ENCODE measurements at regions not wholly inside any gene's neighbourhood (a gene's known extent, or its start where the extent isn't known, plus 50 kb on each side); places are given as distances from the start of the nearest gene placed in this dataset.

DNA sequence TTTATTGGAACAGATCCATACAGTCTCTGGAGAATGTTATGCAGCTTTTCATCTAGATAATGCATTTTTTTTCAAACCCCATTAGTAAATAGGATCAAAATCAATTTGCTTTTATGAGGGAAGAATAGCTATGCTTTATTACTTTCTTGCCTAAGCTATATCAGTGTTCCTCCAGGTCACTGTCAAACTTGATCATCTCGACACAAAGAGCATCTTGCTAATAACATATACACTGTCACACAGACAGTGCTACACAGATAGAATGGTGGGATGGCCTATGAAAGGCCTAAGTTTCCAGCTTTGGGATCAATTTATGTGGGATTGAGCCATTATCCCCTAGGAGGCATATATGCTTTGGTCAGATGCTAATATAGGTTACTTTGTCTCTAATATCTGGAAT is 862.9 kb upstream of the SPRY2 start:
- H3K4me1 ChIP-seq (replicated peaks in 1 of 2) = peaks cover 0 to 11% of the 10 kb centered on the region in 2 donors
- no peak for DNase-seq
- H3K36me3 ChIP-seq (replicated peaks in 1 of 2) = no peaks in the 10 kb centered on the region
- no peaks in the 10 kb centered on the region for H3K27me3 ChIP-seq
- no peak overlapping the region for H3K27ac ChIP-seq
- no peaks in the 10 kb centered on the region for H3K9me3 ChIP-seq (replicated peaks in 1 of 3)
- intact Hi-C loops (cut with DNase I) = no loop called here
- no peak overlapping the region for H3K4me3 ChIP-seq
- WGBS, 4 donors = 76 to 84% (median 80%) methylated on average over 1 of the region's 1 CpG
- TF ChIP-seq POLR2A (IDR thresholded peaks at IDR 0.05) = no peak
- TF ChIP-seq, protein P1, sequence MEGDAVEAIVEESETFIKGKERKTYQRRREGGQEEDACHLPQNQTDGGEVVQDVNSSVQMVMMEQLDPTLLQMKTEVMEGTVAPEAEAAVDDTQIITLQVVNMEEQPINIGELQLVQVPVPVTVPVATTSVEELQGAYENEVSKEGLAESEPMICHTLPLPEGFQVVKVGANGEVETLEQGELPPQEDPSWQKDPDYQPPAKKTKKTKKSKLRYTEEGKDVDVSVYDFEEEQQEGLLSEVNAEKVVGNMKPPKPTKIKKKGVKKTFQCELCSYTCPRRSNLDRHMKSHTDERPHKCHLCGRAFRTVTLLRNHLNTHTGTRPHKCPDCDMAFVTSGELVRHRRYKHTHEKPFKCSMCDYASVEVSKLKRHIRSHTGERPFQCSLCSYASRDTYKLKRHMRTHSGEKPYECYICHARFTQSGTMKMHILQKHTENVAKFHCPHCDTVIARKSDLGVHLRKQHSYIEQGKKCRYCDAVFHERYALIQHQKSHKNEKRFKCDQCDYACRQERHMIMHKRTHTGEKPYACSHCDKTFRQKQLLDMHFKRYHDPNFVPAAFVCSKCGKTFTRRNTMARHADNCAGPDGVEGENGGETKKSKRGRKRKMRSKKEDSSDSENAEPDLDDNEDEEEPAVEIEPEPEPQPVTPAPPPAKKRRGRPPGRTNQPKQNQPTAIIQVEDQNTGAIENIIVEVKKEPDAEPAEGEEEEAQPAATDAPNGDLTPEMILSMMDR (IDR thresholded peaks at IDR 0.05) = no peak

DNA sequence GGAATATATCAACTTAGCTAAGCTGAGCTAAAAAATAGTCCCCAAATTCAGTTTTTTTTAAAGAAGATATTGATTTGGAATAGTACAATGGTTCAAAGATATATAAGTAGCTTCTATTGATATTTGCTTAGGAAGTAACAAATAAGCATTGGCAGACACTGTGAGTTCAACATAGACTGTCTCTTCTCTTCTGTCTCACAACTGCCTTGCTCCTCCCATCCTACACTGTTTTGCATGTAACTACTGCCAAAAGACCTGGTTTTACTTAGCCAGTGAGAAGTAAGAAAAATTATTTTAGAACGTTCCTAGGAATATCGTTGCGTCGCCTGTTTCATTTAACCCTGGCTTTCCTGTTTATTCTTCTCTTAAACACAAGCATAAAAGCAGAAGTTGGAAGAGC is 859.0 kb upstream of the SPRY2 start:
- TF ChIP-seq, protein P1 (IDR thresholded peaks at IDR 0.05) = no peak
- TF ChIP-seq POLR2A (IDR thresholded peaks at IDR 0.05) = no peak
- intact Hi-C loops (cut with DNase I) = no loop called here
- WGBS, 4 donors = 60 to 77% (median 62%) methylated on average over 4 of the region's 4 CpGs
- Histone ChIP-seq H3K27ac (no peak overlapping the region), H3K4me1 (replicated peaks in 1 of 2) (no peaks in the 10 kb centered on the region), H3K36me3 (replicated peaks in 1 of 2) (no peaks in the 10 kb centered on the region), H3K4me3 (no peak overlapping the region), H3K27me3 (no peaks in the 10 kb centered on the region), H3K9me3 (replicated peaks in 1 of 3) (no peaks in the 10 kb centered on the region)
- no peak for DNase-seq

DNA sequence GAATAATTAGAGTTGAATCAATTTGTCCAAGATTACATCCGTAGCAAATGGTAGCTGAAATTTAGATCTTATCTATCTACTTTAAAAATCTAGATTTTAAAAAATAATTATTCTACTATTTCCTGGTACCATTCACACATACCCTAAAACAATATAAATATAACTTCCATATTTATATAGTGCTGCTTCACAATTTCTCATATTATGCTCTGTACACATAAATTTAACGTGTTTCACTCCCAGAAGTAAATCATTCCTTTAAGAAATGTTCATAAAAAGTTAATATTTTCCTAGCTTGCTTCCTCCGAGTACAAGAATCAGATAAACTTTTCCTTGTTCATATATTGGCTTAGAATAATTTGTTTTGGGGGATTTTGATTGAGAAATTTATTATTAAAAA is 857.0 kb upstream of the SPRY2 start:
- Histone ChIP-seq H3K27ac (no peak overlapping the region), H3K36me3 (replicated peaks in 1 of 2) (no peaks in the 10 kb centered on the region), H3K4me3 (no peak overlapping the region), H3K9me3 (replicated peaks in 1 of 3) (no peaks in the 10 kb centered on the region), H3K4me1 (replicated peaks in 1 of 2) (no peaks in the 10 kb centered on the region), H3K27me3 (no peaks in the 10 kb centered on the region)
- TF ChIP-seq POLR2A (IDR thresholded peaks at IDR 0.05) = no peak
- TF ChIP-seq, protein P1 (IDR thresholded peaks at IDR 0.05) = no peak
- intact Hi-C loops (cut with DNase I) = no loop called here
- 53 to 66% (median 56%) methylated on average over 3 of the region's 3 CpGs for WGBS, 4 donors
- DNase-seq = no peak

DNA sequence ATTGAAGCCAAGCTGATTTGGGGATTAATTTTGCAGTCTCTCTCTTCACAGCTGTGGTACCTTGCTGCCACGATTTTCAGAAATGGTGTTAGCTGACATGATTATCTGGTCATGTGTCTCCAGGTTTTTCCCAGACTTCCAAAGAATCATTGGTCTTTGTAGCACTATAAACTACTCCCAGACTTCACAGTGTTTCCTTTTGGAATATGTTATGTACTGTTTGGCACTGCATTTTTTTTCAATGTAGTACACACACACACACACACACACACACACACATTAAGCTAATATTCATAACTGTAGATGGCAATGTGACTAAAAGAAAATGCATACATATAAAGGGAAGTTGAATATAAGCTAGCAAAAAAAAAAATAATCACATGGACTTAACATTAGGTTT is 856.6 kb upstream of the SPRY2 start:
- WGBS, 4 donors = 22 to 68% (median 34%) methylated on average over 1 of the region's 1 CpG
- no peak overlapping the region for H3K27ac ChIP-seq
- intact Hi-C loops (cut with DNase I) = no loop called here

DNA sequence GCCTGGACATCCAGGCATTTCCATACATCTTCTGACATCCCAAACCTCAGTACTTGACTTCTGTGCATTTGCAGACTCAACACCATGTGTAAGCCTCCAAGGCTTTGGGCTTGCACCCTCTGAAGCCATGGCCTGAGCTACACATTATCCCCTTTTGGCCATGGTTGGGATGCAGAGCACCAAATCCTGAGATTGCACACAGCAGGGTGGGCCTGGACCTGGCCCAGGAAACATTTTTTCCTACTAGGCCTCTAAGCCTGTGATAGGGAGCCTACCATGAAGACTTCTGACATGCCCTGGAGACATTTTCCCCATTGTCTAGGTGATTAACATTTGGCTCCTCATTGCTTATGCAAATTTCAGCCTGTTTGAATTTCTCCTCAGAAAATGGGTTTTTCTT is 853.4 kb upstream of the SPRY2 start:
- intact Hi-C loops (cut with DNase I) = no loop called here
- H3K36me3 ChIP-seq (replicated peaks in 1 of 2) = no peaks in the 10 kb centered on the region
- TF ChIP-seq POLR2A (IDR thresholded peaks at IDR 0.05) = no peak
- TF ChIP-seq, protein P1 (IDR thresholded peaks at IDR 0.05) = no peak
- no peak for DNase-seq
- H3K27ac ChIP-seq = no peak overlapping the region
- no peaks in the 10 kb centered on the region for H3K4me1 ChIP-seq (replicated peaks in 1 of 2)
- H3K9me3 ChIP-seq (replicated peaks in 1 of 3) = no peaks in the 10 kb centered on the region
- no peak overlapping the region for H3K4me3 ChIP-seq
- H3K27me3 ChIP-seq = no peaks in the 10 kb centered on the region

More for the DNA sequence above, 856.6 kb upstream of the SPRY2 start:
- Histone ChIP-seq H3K27me3 (no peaks in the 10 kb centered on the region), H3K4me3 (no peak overlapping the region), H3K9me3 (replicated peaks in 1 of 3) (no peaks in the 10 kb centered on the region), H3K4me1 (replicated peaks in 1 of 2) (no peaks in the 10 kb centered on the region), H3K36me3 (replicated peaks in 1 of 2) (no peaks in the 10 kb centered on the region)
- no peak for TF ChIP-seq POLR2A (IDR thresholded peaks at IDR 0.05)
- no peak for DNase-seq
